ENCODE measurements at regions not wholly inside any gene's neighbourhood (a gene's known extent, or its start where the extent isn't known, plus 50 kb on each side); places are given as distances from the start of the nearest gene placed in this dataset.

DNA sequence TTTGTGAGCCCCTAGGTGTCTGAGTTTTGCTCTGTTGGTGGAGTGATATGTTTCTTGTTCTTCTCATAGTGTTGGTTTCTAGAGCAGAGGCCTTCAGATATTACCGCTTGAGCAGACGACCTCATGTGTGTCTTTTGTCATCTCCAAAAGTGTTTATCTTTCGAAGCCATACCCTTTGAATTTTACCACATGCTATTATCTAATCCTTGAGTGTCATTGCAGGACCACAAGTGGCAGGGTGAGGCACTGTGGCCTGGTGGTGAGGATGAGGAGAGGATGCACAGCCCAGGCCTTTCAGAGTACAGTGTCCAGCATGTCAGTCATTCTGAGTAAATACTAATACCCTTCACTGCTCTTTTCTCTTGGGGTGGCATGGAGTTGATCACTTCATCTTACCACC is 57.2 kb upstream of the CISTR start:
- TF ChIP-seq, protein P1, sequence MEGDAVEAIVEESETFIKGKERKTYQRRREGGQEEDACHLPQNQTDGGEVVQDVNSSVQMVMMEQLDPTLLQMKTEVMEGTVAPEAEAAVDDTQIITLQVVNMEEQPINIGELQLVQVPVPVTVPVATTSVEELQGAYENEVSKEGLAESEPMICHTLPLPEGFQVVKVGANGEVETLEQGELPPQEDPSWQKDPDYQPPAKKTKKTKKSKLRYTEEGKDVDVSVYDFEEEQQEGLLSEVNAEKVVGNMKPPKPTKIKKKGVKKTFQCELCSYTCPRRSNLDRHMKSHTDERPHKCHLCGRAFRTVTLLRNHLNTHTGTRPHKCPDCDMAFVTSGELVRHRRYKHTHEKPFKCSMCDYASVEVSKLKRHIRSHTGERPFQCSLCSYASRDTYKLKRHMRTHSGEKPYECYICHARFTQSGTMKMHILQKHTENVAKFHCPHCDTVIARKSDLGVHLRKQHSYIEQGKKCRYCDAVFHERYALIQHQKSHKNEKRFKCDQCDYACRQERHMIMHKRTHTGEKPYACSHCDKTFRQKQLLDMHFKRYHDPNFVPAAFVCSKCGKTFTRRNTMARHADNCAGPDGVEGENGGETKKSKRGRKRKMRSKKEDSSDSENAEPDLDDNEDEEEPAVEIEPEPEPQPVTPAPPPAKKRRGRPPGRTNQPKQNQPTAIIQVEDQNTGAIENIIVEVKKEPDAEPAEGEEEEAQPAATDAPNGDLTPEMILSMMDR (IDR thresholded peaks at IDR 0.05) = no peak
- TF ChIP-seq EZH2 (IDR thresholded peaks at IDR 0.05; ENCODE audit: borderline replicate concordance, insufficient read depth, low read depth, low read length, poor library complexity, severe bottlenecking) = no peak
